ENCODE measurements at regions not wholly inside any gene's neighbourhood (a gene's known extent, or its start where the extent isn't known, plus 50 kb on each side); places are given as distances from the start of the nearest gene placed in this dataset.

DNA sequence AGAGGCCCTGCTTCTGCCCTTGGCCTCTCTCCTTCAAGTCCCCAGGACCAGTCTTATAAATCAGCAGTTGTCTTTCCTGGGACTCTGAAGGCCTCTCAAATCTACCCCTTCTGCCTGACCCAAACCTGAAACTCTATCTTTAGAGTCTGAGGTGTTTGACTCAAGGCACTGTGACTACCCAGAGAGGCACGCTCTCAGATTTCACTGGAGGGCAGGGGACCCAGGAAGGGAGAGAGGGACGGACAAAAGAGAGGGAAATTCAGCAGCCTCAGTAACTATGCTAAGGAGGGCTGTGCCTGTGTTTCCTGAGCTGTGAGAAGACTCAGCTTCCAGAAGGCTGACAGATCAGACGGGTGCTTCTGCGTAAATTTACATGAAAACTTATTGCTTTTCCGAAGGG is 217.8 kb downstream of the HAUS1 start:
- peaks cover 7% of the 10 kb centered on the region for H3K4me1 Mint-ChIP-seq
- ChIA-PET CTCF (no interaction called here), POLR2A (no interaction called here)
- TF ChIP-seq CTCF (IDR thresholded peaks at IDR 0.05), result no peak
- H3K36me3 Mint-ChIP-seq (ENCODE audit: low read depth), result no peaks in the 10 kb centered on the region
- H3K4me3 Mint-ChIP-seq, result no peak overlapping the region
- intact Hi-C loops (cut with micrococcal nuclease), result no loop called here
- no peak for DNase-seq
- no peaks in the 10 kb centered on the region for H3K9me3 Mint-ChIP-seq
- ATAC-seq (ENCODE audit: low read depth), result no peak
- H3K27ac Mint-ChIP-seq, result no peak overlapping the region
- H3K27me3 Mint-ChIP-seq, result no peaks in the 10 kb centered on the region

- POLR2A ChIA-PET, result no interaction called here
- CTCF ChIA-PET, result no interaction called here
- ATAC-seq (ENCODE audit: low read depth), result no peak
These were observed 218.3 kb downstream of the HAUS1 start for GRCh38 chr18:46322411-46322891.

DNA sequence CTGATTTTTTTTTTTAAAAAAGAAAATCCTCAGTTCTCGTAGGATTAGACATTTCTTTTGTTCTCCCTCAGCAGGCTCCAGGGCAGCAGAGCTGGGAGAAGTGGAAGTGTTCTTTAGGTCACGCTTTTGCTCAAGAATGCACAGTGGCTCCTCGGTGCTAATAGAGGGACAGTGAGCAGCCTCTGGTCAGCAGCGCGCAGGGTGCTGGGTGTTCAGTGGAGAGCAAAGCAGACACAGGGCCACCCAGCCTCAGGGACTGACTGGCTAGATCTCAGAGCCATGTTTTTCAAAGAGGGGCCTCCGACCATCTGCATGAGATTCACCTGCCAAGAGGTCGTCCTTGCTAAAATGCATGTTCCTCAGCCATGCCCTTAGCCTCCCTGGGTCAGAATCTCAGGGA is 218.8 kb downstream of the HAUS1 start:
- no peak for DNase-seq
- intact Hi-C loops (cut with micrococcal nuclease), result no loop called here
- ChIA-PET POLR2A (no interaction called here), CTCF (no interaction called here)
- H3K36me3 Mint-ChIP-seq (ENCODE audit: low read depth), result no peaks in the 10 kb centered on the region
- H3K4me3 Mint-ChIP-seq, result no peak overlapping the region
- H3K4me1 Mint-ChIP-seq, result peaks cover 7% of the 10 kb centered on the region
- H3K27ac Mint-ChIP-seq, result no peak overlapping the region
- H3K27me3 Mint-ChIP-seq, result no peaks in the 10 kb centered on the region
- no peak for TF ChIP-seq CTCF (IDR thresholded peaks at IDR 0.05)
- ATAC-seq (ENCODE audit: low read depth), result no peak
- no peaks in the 10 kb centered on the region for H3K9me3 Mint-ChIP-seq

More at GRCh38 chr18:46322411-46322891, 218.3 kb downstream of the HAUS1 start:
- no peaks in the 10 kb centered on the region for H3K36me3 Mint-ChIP-seq (ENCODE audit: low read depth)
- intact Hi-C loops (cut with micrococcal nuclease), result no loop called here
- H3K4me3 Mint-ChIP-seq, result no peak overlapping the region
- peaks cover 7% of the 10 kb centered on the region for H3K4me1 Mint-ChIP-seq
- DNase-seq, result no peak
- no peaks in the 10 kb centered on the region for H3K27me3 Mint-ChIP-seq
- no peak overlapping the region for H3K27ac Mint-ChIP-seq
- no peaks in the 10 kb centered on the region for H3K9me3 Mint-ChIP-seq
- TF ChIP-seq CTCF (IDR thresholded peaks at IDR 0.05), result no peak

DNA sequence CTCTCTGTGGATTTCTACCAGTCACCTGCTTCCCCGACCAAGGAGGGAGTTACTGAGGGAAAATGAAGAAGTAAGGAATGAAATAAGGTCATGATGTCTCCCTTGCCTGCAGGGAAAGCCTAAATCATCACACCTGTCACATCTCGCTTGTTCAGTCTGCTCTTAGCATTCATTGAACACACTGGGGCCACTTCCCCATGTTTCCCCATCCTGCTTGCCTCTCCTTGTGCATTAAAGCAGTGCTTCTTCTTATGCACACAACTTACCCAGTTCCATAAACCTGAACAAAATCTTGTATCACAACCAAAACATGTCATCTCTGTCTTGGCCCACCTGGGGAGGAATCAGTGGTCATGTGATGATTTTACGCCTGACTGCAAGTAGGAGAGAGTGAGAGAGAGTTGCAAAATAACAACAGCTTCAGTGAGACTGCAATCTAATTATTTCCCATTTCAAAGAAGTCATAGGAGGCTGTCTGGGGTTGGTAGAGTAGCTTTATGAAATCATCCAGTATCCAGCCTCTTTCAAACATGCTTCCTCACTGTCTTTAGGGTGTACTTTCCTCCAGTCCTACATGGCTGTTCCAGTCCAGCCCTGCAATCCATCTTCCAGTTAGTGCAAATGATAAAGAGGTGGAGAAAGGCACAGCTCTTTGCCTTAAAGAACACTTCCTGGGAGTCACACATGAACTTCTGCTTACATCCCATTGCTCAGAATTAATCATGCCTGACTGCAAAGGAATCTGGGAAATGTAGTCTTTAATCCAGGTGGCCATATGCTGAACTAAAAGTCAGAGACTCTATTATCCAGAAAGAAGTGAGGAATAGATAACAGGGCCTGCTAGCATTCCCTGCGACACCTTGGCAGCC is 220.1 kb downstream of the HAUS1 start:
- POLR2A ChIA-PET, result no interaction called here
- no peak overlapping the region for H3K27ac Mint-ChIP-seq
- intact Hi-C loops (cut with micrococcal nuclease), result no loop called here
- no peak for TF ChIP-seq CTCF (IDR thresholded peaks at IDR 0.05)
- peaks cover 7% of the 10 kb centered on the region for H3K4me1 Mint-ChIP-seq
- peak; percentile 45 for ATAC-seq (ENCODE audit: low read depth)
- DNase-seq, result no peak
- no peaks in the 10 kb centered on the region for H3K36me3 Mint-ChIP-seq (ENCODE audit: low read depth)
- no peaks in the 10 kb centered on the region for H3K9me3 Mint-ChIP-seq
- CTCF ChIA-PET, result no interaction called here
- no peaks in the 10 kb centered on the region for H3K27me3 Mint-ChIP-seq
- H3K4me3 Mint-ChIP-seq, result no peak overlapping the region

- no peak for DNase-seq
- no peaks in the 10 kb centered on the region for H3K9me3 Mint-ChIP-seq
- TF ChIP-seq CTCF (IDR thresholded peaks at IDR 0.05), result no peak
- peaks cover 8% of the 10 kb centered on the region for H3K27me3 Mint-ChIP-seq
- H3K36me3 Mint-ChIP-seq (ENCODE audit: low read depth), result no peaks in the 10 kb centered on the region
- peaks cover 7% of the 10 kb centered on the region for H3K4me1 Mint-ChIP-seq
- H3K4me3 Mint-ChIP-seq, result no peak overlapping the region
- ChIA-PET POLR2A (no interaction called here), CTCF (no interaction called here)
- intact Hi-C loops (cut with micrococcal nuclease), result no loop called here
- H3K27ac Mint-ChIP-seq, result no peak overlapping the region
- ATAC-seq (ENCODE audit: low read depth), result no peak
These were observed 221.7 kb downstream of the HAUS1 start for GRCh38 chr18:46325895-46326294.

Data from activated B cell treated with CpG ODN at 0.5 μM for 24 hours (primary cell).